Effector memory CD8-positive, alpha-beta T cell (primary cell): ENCODE measurements at regions not wholly inside any gene's neighbourhood (a gene's known extent, or its start where the extent isn't known, plus 50 kb on each side); places are given as distances from the start of the nearest gene placed in this dataset.

Experiments used
- ATAC-seq: fragments of 150-1000 bp; cut with Tn5 transposase; replicated peaks from 2 replicates; pipeline ENCODE4 v1.10.0; 2021; ENCODE audit warnings: mild to moderate bottlenecking, moderate library complexity
- DNase-seq, 3 experiments: peaks; one replicate each; pipeline ENCODE4 v3.0.0; 2021
- H3K27ac Mint-ChIP-seq, 2 donors: one replicate each; pipeline ENCODE4 v1.8.0; 2022; ENCODE audit warnings: mild to moderate bottlenecking in 2 of 2, mixed read lengths in 2 of 2, moderate library complexity in 2 of 2
- H3K27me3 Mint-ChIP-seq, 2 donors: one replicate each; pipeline ENCODE4 v1.8.0; 2022; ENCODE audit warnings: mixed read lengths in 2 of 2
- H3K36me3 Mint-ChIP-seq: one replicate; pipeline ENCODE4 v1.8.0; 2022; ENCODE audit warnings: mild to moderate bottlenecking, moderate library complexity, mixed read lengths; ENCODE audit not compliant: insufficient read depth
- H3K4me1 Mint-ChIP-seq, 2 donors: one replicate each; pipeline ENCODE4 v1.8.0; 2022; ENCODE audit warnings: low read depth in 2 of 2, mixed read lengths in 2 of 2
- H3K4me3 Mint-ChIP-seq, 2 donors: one replicate each; pipeline ENCODE4 v1.8.0; 2022; ENCODE audit warnings: mild to moderate bottlenecking in 2 of 2, mixed read lengths in 2 of 2, moderate library complexity in 2 of 2
- H3K9me3 Mint-ChIP-seq, 2 donors: one replicate each; pipeline ENCODE4 v1.8.0; 2022; ENCODE audit warnings: mixed read lengths in 2 of 2

DNA sequence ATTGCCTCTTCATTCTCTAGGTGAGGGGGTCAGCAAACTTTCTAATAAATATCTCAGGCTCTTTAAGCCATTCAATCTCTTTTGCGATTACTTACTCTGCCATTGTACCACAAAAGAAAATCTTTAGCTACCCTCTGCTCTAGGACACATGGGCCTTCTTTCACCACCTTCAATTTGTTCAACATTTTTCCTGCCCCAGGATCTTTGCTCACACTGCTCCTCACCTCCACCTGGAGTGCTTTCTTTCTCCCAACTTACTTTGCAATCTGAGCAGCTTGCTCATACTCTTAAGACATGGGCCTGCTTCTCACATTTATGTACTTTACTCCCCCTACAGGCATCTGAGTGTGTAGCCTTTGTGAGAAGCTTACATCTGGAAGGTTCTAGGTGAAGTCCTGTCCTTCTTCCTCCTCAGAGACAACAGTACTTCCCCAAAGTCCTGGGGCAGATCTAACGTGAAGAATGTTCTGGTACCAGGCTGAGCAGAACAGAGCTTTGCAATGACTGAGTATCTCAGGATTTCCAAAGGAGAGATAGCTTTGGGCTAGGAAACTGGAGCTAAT is 55.0 kb upstream of the PRDM5 start:
- H3K4me3 Mint-ChIP-seq = no peak overlapping the region
- ATAC-seq (peak; percentile 52), DNase-seq (peak in 1 of 3 experiments; percentile 3)
- no peaks in the 10 kb centered on the region for H3K4me1 Mint-ChIP-seq
- no peaks in the 10 kb centered on the region for H3K36me3 Mint-ChIP-seq
- no peaks in the 10 kb centered on the region for H3K27me3 Mint-ChIP-seq
- no peak overlapping the region for H3K27ac Mint-ChIP-seq
- H3K9me3 Mint-ChIP-seq = no peaks in the 10 kb centered on the region

DNA sequence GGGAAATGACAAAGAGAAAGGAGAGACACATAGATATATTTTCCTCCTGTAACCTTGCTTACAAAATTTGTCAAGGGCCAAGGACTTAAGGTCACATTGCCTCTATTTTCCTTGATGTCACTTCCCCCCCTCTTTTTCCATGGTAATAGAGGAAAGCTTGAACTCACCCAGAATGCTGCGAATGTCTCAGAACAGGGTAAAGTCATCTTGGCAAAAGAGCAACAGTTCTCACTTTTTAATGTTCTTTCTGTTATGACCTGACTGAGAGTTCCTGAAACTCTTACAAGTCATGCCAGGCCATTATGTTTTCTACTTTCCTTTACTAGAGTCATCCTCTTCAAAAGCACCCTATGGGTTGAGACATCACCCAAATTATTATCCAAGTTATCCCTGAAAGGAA is 50.7 kb upstream of the PRDM5 start:
- Mint-ChIP-seq H3K4me3 (no peak overlapping the region), H3K27me3 (peaks cover 10 to 11% of the 10 kb centered on the region in 2 donors), H3K4me1 (no peaks in the 10 kb centered on the region), H3K36me3 (no peaks in the 10 kb centered on the region), H3K27ac (no peak overlapping the region), H3K9me3 (no peaks in the 10 kb centered on the region)
- ATAC-seq (no peak), DNase-seq (no peak)
